Activated CD8-positive, alpha-beta memory T cell treated with anti-CD3 and anti-CD28 coated beads, Interleukin-2, amount 50 U/mL, for 1 hour (primary cell): ENCODE measurements at regions not wholly inside any gene's neighbourhood (a gene's known extent, or its start where the extent isn't known, plus 50 kb on each side); places are given as distances from the start of the nearest gene placed in this dataset.

Experiments
- DNase-seq: peaks from one replicate; pipeline ENCODE4 v3.0.0-alpha.2; 2020; ENCODE audit errors: extremely low read depth

GRCh38 chr2:160916300-160916699, 243.9 kb upstream of the TANK start:
- DNase-seq = no peak

GRCh38 chr2:160917850-160918249, 242.4 kb upstream of the TANK start:
- DNase-seq = no peak

GRCh38 chr2:160918258-160918657, 242.0 kb upstream of the TANK start:
- DNase-seq = no peak

- DNase-seq = no peak
Observed at GRCh38 chr2:160918906-160919503, 241.2 kb upstream of the TANK start.

- no peak for DNase-seq
Observed at GRCh38 chr2:160920061-160920460, 240.2 kb upstream of the TANK start.

GRCh38 chr2:160920791-160921303, 239.4 kb upstream of the TANK start:
- DNase-seq = no peak

- DNase-seq = no peak
Observed at GRCh38 chr2:160921386-160921964, 238.8 kb upstream of the TANK start.

GRCh38 chr2:160924936-160925353, 235.3 kb upstream of the TANK start:
- no peak for DNase-seq

- no peak for DNase-seq
Observed at GRCh38 chr2:160925956-160926355, 234.3 kb upstream of the TANK start.

- no peak for DNase-seq
Observed at GRCh38 chr2:160927324-160927723, 232.9 kb upstream of the TANK start.

- DNase-seq = no peak
Observed at GRCh38 chr2:160928854-160929301, 231.3 kb upstream of the TANK start.

- no peak for DNase-seq
Observed at GRCh38 chr2:160931531-160931930, 228.7 kb upstream of the TANK start.

GRCh38 chr2:160932960-160933359, 227.3 kb upstream of the TANK start:
- DNase-seq = no peak

- no peak for DNase-seq
Observed at GRCh38 chr2:160934263-160934662, 226.0 kb upstream of the TANK start.

GRCh38 chr2:160934991-160935390, 225.2 kb upstream of the TANK start:
- no peak for DNase-seq

- DNase-seq = no peak
Observed at GRCh38 chr2:160936044-160936806, 224.0 kb upstream of the TANK start.

- DNase-seq = no peak
Observed at GRCh38 chr2:160940271-160940670, 220.0 kb upstream of the TANK start.

GRCh38 chr2:160940699-160941098, 219.5 kb upstream of the TANK start:
- DNase-seq = no peak

- no peak for DNase-seq
Observed at GRCh38 chr2:160941290-160941846, 218.9 kb upstream of the TANK start.

- no peak for DNase-seq
Observed at GRCh38 chr2:160942476-160943142, 217.6 kb upstream of the TANK start.

- no peak for DNase-seq
Observed at GRCh38 chr2:160943414-160943813, 216.8 kb upstream of the TANK start.
